Suprapubic skin (tissue), 4 donors: ENCODE measurements at regions not wholly inside any gene's neighbourhood (a gene's known extent, or its start where the extent isn't known, plus 50 kb on each side); places are given as distances from the start of the nearest gene placed in this dataset.

ENCODE experiments used
- DNase-seq, 2 donors: peaks; one replicate each; pipeline ENCODE4 v3.0.0-alpha.2; 2019; ENCODE audit warnings: low spot score in 2 of 2
- H3K27ac ChIP-seq: fragments of 200-600 bp; sonication (generic); one replicate; pipeline ENCODE4 v1.5.1; 2019
- H3K27me3 ChIP-seq: fragments of 200-600 bp; sonication (generic); one replicate; pipeline ENCODE4 v1.5.1; 2019
- H3K36me3 ChIP-seq: fragments of 200-600 bp; sonication (generic); one replicate; pipeline ENCODE4 v1.5.1; 2019
- H3K4me1 ChIP-seq: fragments of 200-600 bp; sonication (generic); one replicate; pipeline ENCODE4 v1.5.1; 2019
- H3K4me3 ChIP-seq: fragments of 200-600 bp; sonication (generic); one replicate; pipeline ENCODE4 v1.5.1; 2019; ENCODE audit warnings: mild to moderate bottlenecking
- H3K9me3 ChIP-seq: fragments of 200-600 bp; sonication (generic); one replicate; pipeline ENCODE4 v1.5.1; 2019
- EP300 ChIP-seq: sonication (generic); formaldehyde crosslinking; IDR thresholded peaks from one replicate; pipeline ENCODE4 v1.6.1; 2017; ENCODE audit warnings: antibody characterized with exemption
- POLR2A ChIP-seq, 2 donors: fragments of 450-650 bp; IDR thresholded peaks; one replicate each; pipeline ENCODE4 v1.6.1; 2017; ENCODE audit warnings: antibody characterized with exemption in 2 of 2, mild to moderate bottlenecking in 2 of 2, moderate library complexity in 2 of 2
- POLR2AphosphoS5 ChIP-seq, 3 donors: sonication (generic); formaldehyde crosslinking; IDR thresholded peaks; one replicate each; pipeline ENCODE4 v1.6.1; 2017; ENCODE audit warnings: antibody characterized with exemption in 3 of 3
- WGBS: methylation state at CpG from one replicate; pipeline ENCODE4 v1.1.5; 2018; 5-methylcytosine and 5-hydroxymethylcytosine counted together
- TF ChIP-seq, protein P1 (sequence below), 2 donors: fragments of 200-600 bp in 1 of 2; fragments of 450-650 bp in 1 of 2; sonication (generic) in 1 of 2; IDR thresholded peaks; one replicate each; pipeline ENCODE4 v1.5.1; 2016 to 2019; ENCODE audit warnings: antibody characterized with exemption in 2 of 2, mild to moderate bottlenecking in 1 of 2, moderate library complexity in 1 of 2

DNA sequence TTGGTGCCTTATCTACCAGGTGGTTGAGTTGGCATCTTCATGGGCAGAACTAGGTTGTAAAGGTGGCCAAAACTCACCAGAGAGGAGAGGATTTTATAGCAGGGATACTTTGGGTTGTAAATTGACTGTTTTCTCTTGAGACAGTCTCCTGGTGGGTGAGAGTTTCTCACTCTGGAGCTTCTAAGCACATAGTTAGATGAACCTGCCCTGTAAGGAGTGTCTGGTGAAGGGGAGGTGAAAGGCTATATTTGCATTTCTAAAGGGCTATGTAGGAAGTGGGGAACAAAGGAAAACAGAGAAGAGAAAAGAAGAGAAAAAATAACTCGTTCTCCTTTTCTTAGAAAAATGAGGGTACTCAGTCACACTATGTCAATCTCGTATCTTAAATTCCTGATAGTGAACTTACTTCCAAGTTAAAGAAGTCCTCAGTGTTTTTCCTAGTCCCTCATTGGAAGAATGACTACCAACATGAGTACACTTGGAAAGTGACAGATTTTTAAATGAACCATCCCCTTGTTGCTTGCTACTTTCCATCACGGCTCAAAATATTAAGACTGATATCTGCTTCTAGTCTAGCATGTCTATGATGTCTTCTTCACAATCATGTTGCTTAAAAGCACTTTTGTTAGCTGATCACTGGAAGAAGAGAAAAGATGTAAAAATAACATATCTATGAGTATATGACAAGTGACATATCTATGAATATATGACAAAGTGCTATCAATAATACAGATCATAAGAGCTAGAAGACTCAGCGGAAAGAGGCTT is 113.8 kb upstream of the P2RY1 start:
- TF ChIP-seq POLR2A (IDR thresholded peaks at IDR 0.05) (no peak), POLR2AphosphoS5 (IDR thresholded peaks at IDR 0.05) (no peak), EP300 (no peak)
- TF ChIP-seq, protein P1, sequence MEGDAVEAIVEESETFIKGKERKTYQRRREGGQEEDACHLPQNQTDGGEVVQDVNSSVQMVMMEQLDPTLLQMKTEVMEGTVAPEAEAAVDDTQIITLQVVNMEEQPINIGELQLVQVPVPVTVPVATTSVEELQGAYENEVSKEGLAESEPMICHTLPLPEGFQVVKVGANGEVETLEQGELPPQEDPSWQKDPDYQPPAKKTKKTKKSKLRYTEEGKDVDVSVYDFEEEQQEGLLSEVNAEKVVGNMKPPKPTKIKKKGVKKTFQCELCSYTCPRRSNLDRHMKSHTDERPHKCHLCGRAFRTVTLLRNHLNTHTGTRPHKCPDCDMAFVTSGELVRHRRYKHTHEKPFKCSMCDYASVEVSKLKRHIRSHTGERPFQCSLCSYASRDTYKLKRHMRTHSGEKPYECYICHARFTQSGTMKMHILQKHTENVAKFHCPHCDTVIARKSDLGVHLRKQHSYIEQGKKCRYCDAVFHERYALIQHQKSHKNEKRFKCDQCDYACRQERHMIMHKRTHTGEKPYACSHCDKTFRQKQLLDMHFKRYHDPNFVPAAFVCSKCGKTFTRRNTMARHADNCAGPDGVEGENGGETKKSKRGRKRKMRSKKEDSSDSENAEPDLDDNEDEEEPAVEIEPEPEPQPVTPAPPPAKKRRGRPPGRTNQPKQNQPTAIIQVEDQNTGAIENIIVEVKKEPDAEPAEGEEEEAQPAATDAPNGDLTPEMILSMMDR (IDR thresholded peaks at IDR 0.05) = no peak
- Histone ChIP-seq H3K27me3 (no peaks in the 10 kb centered on the region), H3K4me3 (no peak overlapping the region), H3K27ac (no peak overlapping the region), H3K9me3 (no peaks in the 10 kb centered on the region), H3K36me3 (no peaks in the 10 kb centered on the region), H3K4me1 (peaks cover 9% of the 10 kb centered on the region)
- 89% methylated on average over 4 of the region's 4 CpGs for WGBS
- DNase-seq = no peak

DNA sequence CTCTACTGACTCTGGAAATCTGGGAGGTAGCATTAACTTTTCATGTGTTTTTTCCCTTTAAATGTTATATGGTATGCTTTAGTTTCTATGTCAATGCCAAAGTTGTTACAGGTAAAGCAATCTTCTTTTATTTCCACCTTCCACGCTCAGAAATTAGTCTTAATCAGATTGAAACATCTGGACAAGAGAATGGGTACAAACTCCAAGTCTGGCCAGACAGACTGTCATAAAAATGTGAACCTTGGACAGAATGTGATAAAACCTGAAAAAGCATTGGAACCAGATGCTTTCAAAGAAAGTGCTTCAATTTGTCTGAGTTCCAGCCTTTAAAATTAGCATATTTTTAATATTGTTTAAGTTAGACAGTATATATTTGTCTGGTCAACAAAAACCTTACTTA is 110.7 kb upstream of the P2RY1 start:
- no peaks in the 10 kb centered on the region for H3K9me3 ChIP-seq
- no peak for DNase-seq
- peaks cover 3% of the 10 kb centered on the region for H3K4me1 ChIP-seq
- TF ChIP-seq, protein P1 (IDR thresholded peaks at IDR 0.05) = no peak
- TF ChIP-seq POLR2A (IDR thresholded peaks at IDR 0.05) = no peak
- TF ChIP-seq EP300 = no peak
- no peak for TF ChIP-seq POLR2AphosphoS5 (IDR thresholded peaks at IDR 0.05)
- no peaks in the 10 kb centered on the region for H3K36me3 ChIP-seq
- no peak overlapping the region for H3K27ac ChIP-seq
- H3K27me3 ChIP-seq = no peaks in the 10 kb centered on the region
- H3K4me3 ChIP-seq = no peak overlapping the region
- WGBS = 100% methylated on average over 1 of the region's 1 CpG

- 48% methylated on average over 2 of the region's 2 CpGs for WGBS
- no peak for TF ChIP-seq POLR2AphosphoS5 (IDR thresholded peaks at IDR 0.05)
- Histone ChIP-seq H3K27me3 (no peaks in the 10 kb centered on the region), H3K36me3 (no peaks in the 10 kb centered on the region), H3K9me3 (no peaks in the 10 kb centered on the region), H3K4me3 (no peak overlapping the region), H3K4me1 (no peaks in the 10 kb centered on the region), H3K27ac (no peak overlapping the region)
- no peak for DNase-seq
Observed at GRCh38 chr3:152728231-152728980, 106.5 kb upstream of the P2RY1 start.

- DNase-seq = no peak
- TF ChIP-seq POLR2A (IDR thresholded peaks at IDR 0.05) (no peak), POLR2AphosphoS5 (IDR thresholded peaks at IDR 0.05) (no peak), EP300 (no peak)
- TF ChIP-seq, protein P1 (IDR thresholded peaks at IDR 0.05) = no peak
- 86% methylated on average over 5 of the region's 5 CpGs for WGBS
- Histone ChIP-seq H3K27ac (no peak overlapping the region), H3K4me1 (no peaks in the 10 kb centered on the region), H3K36me3 (no peaks in the 10 kb centered on the region), H3K4me3 (no peak overlapping the region), H3K9me3 (no peaks in the 10 kb centered on the region), H3K27me3 (no peaks in the 10 kb centered on the region)
Observed at GRCh38 chr3:152729906-152730305, 105.0 kb upstream of the P2RY1 start.

GRCh38 chr3:152731511-152731910 is 103.4 kb upstream of the P2RY1 start:
- WGBS = 62% methylated on average over 2 of the region's 2 CpGs
- no peaks in the 10 kb centered on the region for H3K4me1 ChIP-seq

More at GRCh38 chr3:152731511-152731910, 103.4 kb upstream of the P2RY1 start:
- Histone ChIP-seq H3K27ac (no peak overlapping the region), H3K9me3 (no peaks in the 10 kb centered on the region), H3K27me3 (no peaks in the 10 kb centered on the region), H3K36me3 (no peaks in the 10 kb centered on the region), H3K4me3 (no peak overlapping the region)
- TF ChIP-seq POLR2AphosphoS5 (IDR thresholded peaks at IDR 0.05) (no peak), POLR2A (IDR thresholded peaks at IDR 0.05) (no peak), EP300 (no peak)
- TF ChIP-seq, protein P1 (IDR thresholded peaks at IDR 0.05) = no peak
- no peak for DNase-seq
